ENCODE measurements at regions not wholly inside any gene's neighbourhood (a gene's known extent, or its start where the extent isn't known, plus 50 kb on each side); places are given as distances from the start of the nearest gene placed in this dataset.

DNA sequence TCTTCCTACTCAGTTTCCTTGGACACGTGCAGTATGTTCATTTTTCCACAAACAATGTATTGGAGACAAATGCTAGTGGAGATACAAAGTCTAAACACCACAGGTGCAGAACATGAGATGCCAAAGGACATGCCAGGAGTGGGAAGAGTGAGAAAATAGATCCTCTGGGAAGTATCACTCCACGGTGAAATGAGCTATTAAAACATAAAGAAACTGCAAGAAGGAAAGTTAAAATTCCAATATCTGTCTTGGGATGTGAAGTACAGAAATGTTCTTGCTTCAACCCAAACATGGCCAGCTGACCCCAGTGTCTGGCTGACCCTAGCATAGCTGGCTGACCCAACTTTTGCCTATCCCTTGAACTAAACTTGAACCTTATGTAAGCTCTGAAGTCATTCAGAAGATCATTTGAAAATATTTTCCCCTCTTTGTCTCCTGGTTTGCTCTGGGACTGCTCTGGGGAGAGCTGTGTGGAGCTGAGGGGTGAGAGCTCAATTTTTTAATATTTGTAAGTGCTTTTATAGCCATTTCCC lies 59.5 kb downstream of the FZD1 start:
- TF ChIP-seq, protein P1, sequence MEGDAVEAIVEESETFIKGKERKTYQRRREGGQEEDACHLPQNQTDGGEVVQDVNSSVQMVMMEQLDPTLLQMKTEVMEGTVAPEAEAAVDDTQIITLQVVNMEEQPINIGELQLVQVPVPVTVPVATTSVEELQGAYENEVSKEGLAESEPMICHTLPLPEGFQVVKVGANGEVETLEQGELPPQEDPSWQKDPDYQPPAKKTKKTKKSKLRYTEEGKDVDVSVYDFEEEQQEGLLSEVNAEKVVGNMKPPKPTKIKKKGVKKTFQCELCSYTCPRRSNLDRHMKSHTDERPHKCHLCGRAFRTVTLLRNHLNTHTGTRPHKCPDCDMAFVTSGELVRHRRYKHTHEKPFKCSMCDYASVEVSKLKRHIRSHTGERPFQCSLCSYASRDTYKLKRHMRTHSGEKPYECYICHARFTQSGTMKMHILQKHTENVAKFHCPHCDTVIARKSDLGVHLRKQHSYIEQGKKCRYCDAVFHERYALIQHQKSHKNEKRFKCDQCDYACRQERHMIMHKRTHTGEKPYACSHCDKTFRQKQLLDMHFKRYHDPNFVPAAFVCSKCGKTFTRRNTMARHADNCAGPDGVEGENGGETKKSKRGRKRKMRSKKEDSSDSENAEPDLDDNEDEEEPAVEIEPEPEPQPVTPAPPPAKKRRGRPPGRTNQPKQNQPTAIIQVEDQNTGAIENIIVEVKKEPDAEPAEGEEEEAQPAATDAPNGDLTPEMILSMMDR (IDR thresholded peaks at IDR 0.05), result no peak
- no peak for TF ChIP-seq POLR2A (IDR thresholded peaks at IDR 0.05)
- no peaks in the 10 kb centered on the region for H3K9me3 ChIP-seq (replicated peaks in 1 of 3)
- no peak overlapping the region for H3K4me3 ChIP-seq
- intact Hi-C loops (cut with DNase I), result no loop called here
- no peaks in the 10 kb centered on the region for H3K36me3 ChIP-seq (replicated peaks in 1 of 2)
- H3K4me1 ChIP-seq (replicated peaks in 1 of 2), result peaks cover 0 to 20% of the 10 kb centered on the region in 2 donors
- no peaks in the 10 kb centered on the region for H3K27me3 ChIP-seq
- peak overlapping the region in 1 of 5 donors; percentile 32 for H3K27ac ChIP-seq
- WGBS, 4 donors, result 56 to 75% (median 63%) methylated on average over 2 of the region's 2 CpGs
- peak in 2 of 7 donors; percentile 21 to 32 for DNase-seq

DNA sequence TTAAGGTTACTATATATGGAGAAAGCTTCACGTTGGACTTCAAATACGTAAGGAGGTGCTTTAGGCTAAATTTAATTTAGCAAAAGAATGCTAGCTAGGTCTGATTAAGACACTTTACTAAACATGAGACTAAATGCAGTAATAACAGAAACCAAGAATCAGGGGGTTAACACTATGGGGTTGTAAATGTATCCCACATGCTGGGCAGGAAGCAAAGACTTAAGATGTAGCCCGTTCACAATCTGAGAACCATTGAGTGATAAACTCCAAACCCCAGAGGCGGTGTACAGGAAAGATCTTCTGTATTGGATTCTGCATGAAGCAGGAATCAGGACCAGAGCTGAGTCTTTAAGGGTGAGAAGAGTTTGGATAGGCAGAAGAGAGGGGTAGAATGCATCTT lies 60.4 kb downstream of the FZD1 start:
- intact Hi-C loops (cut with DNase I), result no loop called here
- Histone ChIP-seq H3K9me3 (replicated peaks in 1 of 3) (no peaks in the 10 kb centered on the region), H3K4me3 (no peak overlapping the region), H3K4me1 (replicated peaks in 1 of 2) (peaks cover 0 to 20% of the 10 kb centered on the region in 2 donors), H3K27me3 (no peaks in the 10 kb centered on the region), H3K36me3 (replicated peaks in 1 of 2) (no peaks in the 10 kb centered on the region), H3K27ac (peak overlapping the region in 1 of 5 donors; percentile 32)
- no peak for TF ChIP-seq POLR2A (IDR thresholded peaks at IDR 0.05)
- TF ChIP-seq, protein P1 (IDR thresholded peaks at IDR 0.05), result no peak
- DNase-seq, result no peak
- 70 to 79% (median 76%) methylated on average over 4 of the region's 4 CpGs for WGBS, 4 donors

DNA sequence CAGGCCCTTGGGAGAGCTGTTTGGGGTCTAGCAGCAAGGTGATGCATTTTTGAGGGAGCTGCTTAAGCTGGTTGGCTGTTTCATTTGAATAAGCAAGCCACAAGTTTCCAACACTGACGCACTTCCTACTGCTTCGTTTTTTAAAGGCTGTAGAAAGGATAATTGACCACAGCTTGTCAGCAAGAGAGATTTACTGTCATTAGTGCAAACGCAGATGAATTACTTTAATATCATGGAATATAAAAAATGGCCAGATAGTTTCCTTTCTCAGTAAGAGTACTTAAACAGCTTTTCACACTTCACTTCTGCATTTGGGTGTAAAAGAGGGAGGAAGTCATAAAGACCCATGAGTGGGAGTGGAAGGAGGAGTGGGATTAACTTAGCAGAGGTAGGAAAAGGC lies 61.5 kb downstream of the FZD1 start:
- no peak for DNase-seq
- Histone ChIP-seq H3K27me3 (no peaks in the 10 kb centered on the region), H3K27ac (peak overlapping the region in 2 of 5 donors; percentile 21 to 61), H3K4me3 (no peak overlapping the region), H3K9me3 (replicated peaks in 1 of 3) (no peaks in the 10 kb centered on the region), H3K4me1 (replicated peaks in 1 of 2) (peaks cover 0 to 27% of the 10 kb centered on the region in 2 donors), H3K36me3 (replicated peaks in 1 of 2) (no peaks in the 10 kb centered on the region)
- TF ChIP-seq POLR2A (IDR thresholded peaks at IDR 0.05), result no peak
- TF ChIP-seq, protein P1 (IDR thresholded peaks at IDR 0.05), result no peak
- intact Hi-C loops (cut with DNase I), result no loop called here
- WGBS, 4 donors, result 19 to 30% (median 23%) methylated on average over 3 of the region's 3 CpGs

DNA sequence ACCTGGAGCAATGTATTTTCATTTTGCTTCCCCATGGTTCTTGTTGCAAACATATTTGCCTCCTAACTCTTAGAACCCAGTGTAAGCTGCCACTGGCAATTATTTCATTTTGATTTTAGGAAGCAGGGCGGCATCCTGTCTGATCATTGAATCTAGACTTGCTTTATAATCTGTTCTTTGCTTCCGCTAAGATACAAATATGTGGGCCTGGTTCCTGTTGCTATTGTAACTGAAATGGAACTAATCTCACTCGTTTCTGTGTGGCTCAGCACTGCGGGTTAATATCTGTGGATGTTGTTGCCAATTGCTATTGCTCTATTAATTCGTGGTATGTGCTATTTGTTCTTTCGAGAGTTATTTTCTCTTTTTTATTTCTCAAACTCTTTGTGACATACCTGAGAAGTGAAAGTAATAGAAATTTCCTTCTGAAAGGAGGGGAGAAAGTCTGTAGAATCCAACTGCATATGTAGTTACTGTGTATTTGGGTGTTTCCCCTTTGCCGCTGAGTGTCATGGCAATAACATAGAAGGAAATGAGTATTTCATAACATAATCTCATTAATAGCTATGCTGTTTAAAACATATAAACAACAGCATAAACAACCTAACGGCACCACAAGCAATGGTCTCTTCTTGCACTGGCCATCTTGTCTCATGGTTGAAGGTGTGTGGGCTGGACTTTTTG lies 62.4 kb downstream of the FZD1 start:
- TF ChIP-seq POLR2A (IDR thresholded peaks at IDR 0.05), result no peak
- TF ChIP-seq, protein P1 (IDR thresholded peaks at IDR 0.05), result no peak
- WGBS, 4 donors, result 49 to 71% (median 61%) methylated on average over 7 to 8 of the region's 8 CpGs
- Histone ChIP-seq H3K9me3 (replicated peaks in 1 of 3) (no peaks in the 10 kb centered on the region), H3K27me3 (no peaks in the 10 kb centered on the region), H3K4me3 (no peak overlapping the region), H3K27ac (peak overlapping the region in 2 of 5 donors; percentile 58 to 61), H3K4me1 (replicated peaks in 1 of 2) (peaks cover 0 to 27% of the 10 kb centered on the region in 2 donors), H3K36me3 (replicated peaks in 1 of 2) (no peaks in the 10 kb centered on the region)
- intact Hi-C loops (cut with DNase I), result no loop called here
- no peak for DNase-seq

Measured in adrenal gland (tissue), 9 donors.